ENCODE measurements at regions not wholly inside any gene's neighbourhood (a gene's known extent, or its start where the extent isn't known, plus 50 kb on each side); places are given as distances from the start of the nearest gene placed in this dataset.
"Not testable (repeated sequence)": the region's sequence is repeated elsewhere in the genome, so short reads cannot be mapped to it uniquely, and the experiment has no call there.

DNA sequence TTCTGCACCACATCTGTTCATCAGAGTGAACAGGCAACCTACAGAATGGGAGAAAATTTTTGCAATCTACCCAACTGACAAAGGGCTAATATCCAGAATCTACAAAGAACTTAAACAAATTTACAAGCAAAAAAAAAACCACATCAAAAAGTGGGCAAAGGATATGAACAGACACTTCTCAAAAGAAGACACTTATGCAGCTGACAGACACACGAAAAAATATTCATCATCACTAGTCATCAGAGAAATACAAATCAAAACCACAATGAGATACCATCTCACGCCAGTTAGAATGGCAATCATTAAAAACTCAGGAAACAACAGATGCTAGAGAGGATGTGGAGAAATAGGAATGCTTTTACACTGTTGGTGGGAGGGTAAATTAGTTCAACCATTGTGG, 59.1 kb upstream of the UBE2E2 start:
- H2AK5ac ChIP-seq (ENCODE audit: low read depth, low read length); H3K23me2 ChIP-seq (ENCODE audit: low read depth, low read length); H3K4me2 ChIP-seq (ENCODE audit: insufficient read depth in 1 of 2, low read depth in 2 of 2, low read length in 2 of 2); H3K14ac ChIP-seq (ENCODE audit: insufficient read length); H3K79me2 ChIP-seq (ENCODE audit: control insufficient read depth in 1 of 2, insufficient read depth in 2 of 2, low read length in 2 of 2); POLR2A ChIA-PET (ENCODE audit: partially characterized antibody); H3K4me3 ChIP-seq (ENCODE audit: extremely low read depth in 1 of 4, insufficient read depth in 2 of 4, low read depth in 3 of 4, low read length in 4 of 4); H3K27ac ChIP-seq (ENCODE audit: low read depth, low read length); H3K36me3 ChIP-seq (ENCODE audit: control insufficient read depth in 2 of 4, insufficient read depth in 4 of 4, low read length in 3 of 4); H4K20me1 ChIP-seq (replicated peaks in 1 of 2; ENCODE audit: control insufficient read depth in 1 of 2, insufficient read depth in 2 of 2, low read length in 2 of 2); H4K8ac ChIP-seq (ENCODE audit: extremely low read depth, insufficient read depth, low read length); H3K18ac ChIP-seq (ENCODE audit: extremely low read depth, low read length); H3K79me1 ChIP-seq (ENCODE audit: low read depth, low read length); H3K23ac ChIP-seq (ENCODE audit: insufficient read length); H4K5ac ChIP-seq (ENCODE audit: insufficient read length, low read depth, low read length); DNase-seq (ENCODE audit: low read depth in 1 of 2, low spot score in 2 of 2); H2AFZ ChIP-seq (ENCODE audit: low read length); FAIRE-seq; H3K4ac ChIP-seq (replicated peaks; ENCODE audit: insufficient read length, low read depth, low read length); H2BK20ac ChIP-seq (ENCODE audit: low read length); H3K9me3 ChIP-seq (ENCODE audit: insufficient read depth in 2 of 2, low read depth in 1 of 2, low read length in 1 of 2); H3K4me1 ChIP-seq (replicated peaks in 1 of 4; ENCODE audit: control insufficient read depth in 3 of 4, insufficient read depth in 4 of 4, low read length in 3 of 4); CTCF ChIA-PET (ENCODE audit: partially characterized antibody); H3K56ac ChIP-seq (replicated peaks; ENCODE audit: insufficient read length, low read depth, low read length); H3K9ac ChIP-seq (replicated peaks in 1 of 4; ENCODE audit: extremely low read depth in 1 of 4, low read depth in 3 of 4, low read length in 3 of 4); H2BK15ac ChIP-seq (ENCODE audit: low read length); H2BK5ac ChIP-seq (ENCODE audit: low read depth, low read length); H3K27me3 ChIP-seq (replicated peaks in 1 of 4; ENCODE audit: control insufficient read depth in 3 of 4, extremely low read depth in 1 of 4, insufficient read depth in 3 of 4, low read length in 3 of 4); H2BK120ac ChIP-seq (replicated peaks; ENCODE audit: low read depth, low read length); H2BK12ac ChIP-seq (ENCODE audit: low read depth, low read length); H4K91ac ChIP-seq (replicated peaks; ENCODE audit: insufficient read length, low read length): not testable (repeated sequence)
- 73% methylated on average over 2 of the region's 2 CpGs; no CpG with 5 or more reads in 1 of the 2 experiments for WGBS, 2 experiments (ENCODE audit: extremely low coverage in 1 of 2, insufficient coverage in 1 of 2, insufficient read length in 1 of 2, insufficient replicate concordance in 2 of 2, low coverage in 1 of 2, low lambda C conversion rate in 2 of 2, missing lambda C conversion rate in 1 of 2)

Measured in H1 (cell line).